K562 (cell line): ENCODE measurements at regions not wholly inside any gene's neighbourhood (a gene's known extent, or its start where the extent isn't known, plus 50 kb on each side); places are given as distances from the start of the nearest gene placed in this dataset.

Source experiments
- BDP1 ChIP-seq: IDR thresholded peaks from 3 replicates; pipeline ENCODE4 v1.6.1; 2011; ENCODE audit not compliant: insufficient read length, insufficient read depth
- CBX1 ChIP-seq: sonication (generic); IDR thresholded peaks from 2 replicates; pipeline ENCODE4 v1.6.1; 2016; ENCODE audit warnings: antibody characterized with exemption, low read depth, mild to moderate bottlenecking
- EHMT2 ChIP-seq: fragments of 450-650 bp; IDR thresholded peaks from 2 replicates; pipeline ENCODE4 v1.6.1; 2018; ENCODE audit warnings: antibody characterized with exemption
- FOSL1 ChIP-seq: fragments of 200-800 bp; sonication (Bioruptor generic); conservative IDR thresholded peaks from 2 replicates; pipeline ENCODE4 v1.6.1; 2016; ENCODE audit warnings: missing genetic modification characterization, missing compliant biosample characterization
- FOXK2 ChIP-seq, 2 experiments: fragments of 450-650 bp; IDR thresholded peaks in 1 of 2; conservative IDR thresholded peaks in 1 of 2; 2 replicates each; pipeline ENCODE4 v1.6.1; 2016; ENCODE audit warnings: low read depth in 2 of 2, mild to moderate bottlenecking in 1 of 2
- JUN ChIP-seq, 2 experiments: sonication (generic) in 1 of 2; formaldehyde crosslinking in 1 of 2; IDR thresholded peaks; 2 replicates each; pipeline versions ENCODE4 v1.6.1 to v1.8.0; 2012 to 2022; ENCODE audit warnings: borderline replicate concordance in 2 of 2, mild to moderate bottlenecking in 2 of 2, improper control_type of control experiment in 1 of 2, low read depth in 1 of 2, low read length in 1 of 2, missing genetic modification reagents in 1 of 2
- MEIS2 ChIP-seq: fragments of 450-650 bp; IDR thresholded peaks from 2 replicates; pipeline ENCODE4 v1.6.1; 2014; ENCODE audit warnings: mild to moderate bottlenecking; ENCODE audit not compliant: partially characterized antibody
- RAD21 ChIP-seq, 2 experiments: fragments of 250-450 bp in 1 of 2; fragments of 450-650 bp in 1 of 2; sonication (Bioruptor Pico) in 1 of 2; formaldehyde crosslinking in 1 of 2; IDR thresholded peaks in 1 of 2; conservative IDR thresholded peaks in 1 of 2; 2 replicates each; pipeline versions ENCODE4 v1.4.0 to v1.8.0; 2020 to 2022; ENCODE audit warnings: mild to moderate bottlenecking in 2 of 2, moderate library complexity in 1 of 2
- SIN3A ChIP-seq, 2 experiments: fragments of 150-350 bp in 1 of 2; IDR thresholded peaks; 2 replicates each; pipeline ENCODE4 v1.6.1; 2011 to 2016; ENCODE audit warnings: borderline replicate concordance in 2 of 2, low read depth in 2 of 2, low read length in 2 of 2, mild to moderate bottlenecking in 2 of 2, moderate library complexity in 2 of 2; ENCODE audit not compliant: control insufficient read depth in 1 of 2
- SIRT6 ChIP-seq: IDR thresholded peaks from one replicate; pipeline ENCODE4 v1.6.1; 2012; ENCODE audit warnings: low read depth, mild to moderate bottlenecking, control low read depth, inconsistent platforms, low read length, moderate library complexity
- SRSF3 ChIP-seq: fragments of 200-400 bp; formaldehyde crosslinking; IDR thresholded peaks from 2 replicates; pipeline ENCODE4 v1.6.1; 2016; ENCODE audit warnings: mild to moderate bottlenecking, low read length, moderate library complexity; ENCODE audit not compliant: insufficient read depth
- SRSF9 ChIP-seq: fragments of 200-400 bp; formaldehyde crosslinking; IDR thresholded peaks from 2 replicates; pipeline ENCODE4 v1.6.1; 2017; ENCODE audit warnings: low read depth, low read length, borderline replicate concordance
- TAF7 ChIP-seq: fragments of 450-650 bp; IDR thresholded peaks from 2 replicates; pipeline ENCODE4 v1.6.1; 2016; ENCODE audit warnings: missing genetic modification characterization, missing compliant biosample characterization
- TCFL5 ChIP-seq: fragments of 250-450 bp; sonication (Bioruptor Pico); conservative IDR thresholded peaks from 2 replicates; pipeline ENCODE4 v1.6.1; 2021; ENCODE audit warnings: mild to moderate bottlenecking, moderate library complexity, matching md5 sums
- XRCC3 ChIP-seq: fragments of 450-650 bp; IDR thresholded peaks from 2 replicates; pipeline ENCODE4 v1.6.1; 2017; ENCODE audit warnings: mild to moderate bottlenecking, moderate library complexity
- ZNF24 ChIP-seq: fragments of 450-650 bp; IDR thresholded peaks from 2 replicates; pipeline ENCODE4 v1.6.1; 2016
- ZNF717 ChIP-seq: fragments of 250-450 bp; sonication (Bioruptor Pico); IDR thresholded peaks from 2 replicates; pipeline ENCODE4 v1.5.0; 2021
- ZNF766 ChIP-seq: fragments of 200-800 bp; sonication (Bioruptor generic); conservative IDR thresholded peaks from 2 replicates; pipeline ENCODE4 v1.6.1; 2016; ENCODE audit warnings: missing genetic modification characterization, missing compliant biosample characterization
- ZZZ3 ChIP-seq: fragments of 450-650 bp; IDR thresholded peaks from 2 replicates; pipeline ENCODE4 v1.6.1; 2016; ENCODE audit warnings: antibody characterized with exemption, mild to moderate bottlenecking, moderate library complexity
- TF ChIP-seq, protein P1 (sequence below): sonication (generic); formaldehyde crosslinking; IDR thresholded peaks from 2 replicates; pipeline ENCODE4 v1.8.1; 2023; ENCODE audit warnings: mild to moderate bottlenecking, missing genetic modification reagents
- TF ChIP-seq, protein P2 (sequence below): fragments of 250-450 bp; sonication (Bioruptor Pico); IDR thresholded peaks from 2 replicates; pipeline ENCODE4 v1.8.0; 2021; ENCODE audit warnings: mild to moderate bottlenecking, moderate library complexity
- TF ChIP-seq, protein P3 (sequence below): fragments of 450-650 bp; IDR thresholded peaks from 2 replicates; pipeline ENCODE4 v1.6.1; 2014; ENCODE audit warnings: low read depth, mild to moderate bottlenecking, moderate library complexity, borderline replicate concordance
- TF ChIP-seq, protein P4 (sequence below): fragments of 250-450 bp; sonication (Bioruptor Pico); IDR thresholded peaks from 2 replicates; pipeline ENCODE4 v1.5.1; 2021; ENCODE audit warnings: mild to moderate bottlenecking

DNA sequence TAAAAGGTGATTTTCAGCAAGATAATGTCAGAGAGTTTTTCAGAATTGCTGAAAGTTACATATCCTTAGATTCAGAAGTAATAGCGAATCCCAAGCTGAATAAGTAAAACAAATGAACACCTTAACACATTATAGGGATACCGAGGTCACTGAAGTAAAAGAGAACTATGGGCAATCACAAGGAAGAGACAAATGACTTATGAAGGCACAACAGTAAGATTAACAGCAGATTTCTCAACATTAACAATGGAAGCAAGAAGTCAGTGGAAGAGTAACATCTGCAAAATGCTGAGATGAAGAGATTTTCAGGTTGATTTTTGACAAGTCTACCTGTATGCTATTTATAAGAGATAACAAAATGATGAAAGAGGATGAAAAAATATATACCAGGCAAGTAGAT is 86.1 kb upstream of the EZR start (continued):
- TF ChIP-seq SRSF9 (no peak), SIRT6 (no peak), SRSF3 (no peak), SIN3A (IDR thresholded peaks at IDR 0.05; ENCODE audit: borderline replicate concordance in 2 of 2, control insufficient read depth in 1 of 2, low read depth in 2 of 2, low read length in 2 of 2) (no peak), ZNF24 (no peak), ZZZ3 (no peak), TCFL5 (no peak), XRCC3 (peak; percentile 95), TAF7 (tag) (no peak), JUN (IDR thresholded peaks at IDR 0.05; ENCODE audit: borderline replicate concordance, low read depth, low read length) (0 out of 2 replicates have a peak, but pooled peaks have one; percentile 14), JUN (CRISPR knock-in tag; IDR thresholded peaks at IDR 0.05; ENCODE audit: borderline replicate concordance) (no peak), CBX1 (peak; percentile 67; the same call in 1 of the 2 replicates), MEIS2 (peak; percentile 38), FOSL1 (tag) (0 out of 2 replicates have a peak, but pooled peaks have one; percentile 26), ZNF766 (CRISPR knock-in tag) (peak; percentile 49; the same call in 1 of the 2 replicates), EHMT2 (peak; percentile 69), ZNF717 (CRISPR knock-in tag) (no peak), FOXK2 (conservative IDR thresholded peaks at IDR 0.05 in 1 of 2, IDR thresholded peaks at IDR 0.05 in 1 of 2; ENCODE audit: low read depth in 2 of 2) (0 out of 4 replicates have a peak, but pooled peaks of 1 of the 2 experiments have one; percentile 13), RAD21 (CRISPR knock-in tag; conservative IDR thresholded peaks at IDR 0.05 in 1 of 2, IDR thresholded peaks at IDR 0.05 in 1 of 2) (peak in 1 of 2 experiments; percentile 58; a peak in 2 of 4 replicates), BDP1 (no peak)
- TF ChIP-seq, protein P1, sequence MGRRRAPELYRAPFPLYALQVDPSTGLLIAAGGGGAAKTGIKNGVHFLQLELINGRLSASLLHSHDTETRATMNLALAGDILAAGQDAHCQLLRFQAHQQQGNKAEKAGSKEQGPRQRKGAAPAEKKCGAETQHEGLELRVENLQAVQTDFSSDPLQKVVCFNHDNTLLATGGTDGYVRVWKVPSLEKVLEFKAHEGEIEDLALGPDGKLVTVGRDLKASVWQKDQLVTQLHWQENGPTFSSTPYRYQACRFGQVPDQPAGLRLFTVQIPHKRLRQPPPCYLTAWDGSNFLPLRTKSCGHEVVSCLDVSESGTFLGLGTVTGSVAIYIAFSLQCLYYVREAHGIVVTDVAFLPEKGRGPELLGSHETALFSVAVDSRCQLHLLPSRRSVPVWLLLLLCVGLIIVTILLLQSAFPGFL (CRISPR knock-in tag) = no peak
- TF ChIP-seq, protein P2, sequence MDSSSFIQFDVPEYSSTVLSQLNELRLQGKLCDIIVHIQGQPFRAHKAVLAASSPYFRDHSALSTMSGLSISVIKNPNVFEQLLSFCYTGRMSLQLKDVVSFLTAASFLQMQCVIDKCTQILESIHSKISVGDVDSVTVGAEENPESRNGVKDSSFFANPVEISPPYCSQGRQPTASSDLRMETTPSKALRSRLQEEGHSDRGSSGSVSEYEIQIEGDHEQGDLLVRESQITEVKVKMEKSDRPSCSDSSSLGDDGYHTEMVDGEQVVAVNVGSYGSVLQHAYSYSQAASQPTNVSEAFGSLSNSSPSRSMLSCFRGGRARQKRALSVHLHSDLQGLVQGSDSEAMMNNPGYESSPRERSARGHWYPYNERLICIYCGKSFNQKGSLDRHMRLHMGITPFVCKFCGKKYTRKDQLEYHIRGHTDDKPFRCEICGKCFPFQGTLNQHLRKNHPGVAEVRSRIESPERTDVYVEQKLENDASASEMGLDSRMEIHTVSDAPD (CRISPR knock-in tag) = no peak
- TF ChIP-seq, protein P3, sequence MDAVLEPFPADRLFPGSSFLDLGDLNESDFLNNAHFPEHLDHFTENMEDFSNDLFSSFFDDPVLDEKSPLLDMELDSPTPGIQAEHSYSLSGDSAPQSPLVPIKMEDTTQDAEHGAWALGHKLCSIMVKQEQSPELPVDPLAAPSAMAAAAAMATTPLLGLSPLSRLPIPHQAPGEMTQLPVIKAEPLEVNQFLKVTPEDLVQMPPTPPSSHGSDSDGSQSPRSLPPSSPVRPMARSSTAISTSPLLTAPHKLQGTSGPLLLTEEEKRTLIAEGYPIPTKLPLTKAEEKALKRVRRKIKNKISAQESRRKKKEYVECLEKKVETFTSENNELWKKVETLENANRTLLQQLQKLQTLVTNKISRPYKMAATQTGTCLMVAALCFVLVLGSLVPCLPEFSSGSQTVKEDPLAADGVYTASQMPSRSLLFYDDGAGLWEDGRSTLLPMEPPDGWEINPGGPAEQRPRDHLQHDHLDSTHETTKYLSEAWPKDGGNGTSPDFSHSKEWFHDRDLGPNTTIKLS = no peak
- TF ChIP-seq, protein P4, sequence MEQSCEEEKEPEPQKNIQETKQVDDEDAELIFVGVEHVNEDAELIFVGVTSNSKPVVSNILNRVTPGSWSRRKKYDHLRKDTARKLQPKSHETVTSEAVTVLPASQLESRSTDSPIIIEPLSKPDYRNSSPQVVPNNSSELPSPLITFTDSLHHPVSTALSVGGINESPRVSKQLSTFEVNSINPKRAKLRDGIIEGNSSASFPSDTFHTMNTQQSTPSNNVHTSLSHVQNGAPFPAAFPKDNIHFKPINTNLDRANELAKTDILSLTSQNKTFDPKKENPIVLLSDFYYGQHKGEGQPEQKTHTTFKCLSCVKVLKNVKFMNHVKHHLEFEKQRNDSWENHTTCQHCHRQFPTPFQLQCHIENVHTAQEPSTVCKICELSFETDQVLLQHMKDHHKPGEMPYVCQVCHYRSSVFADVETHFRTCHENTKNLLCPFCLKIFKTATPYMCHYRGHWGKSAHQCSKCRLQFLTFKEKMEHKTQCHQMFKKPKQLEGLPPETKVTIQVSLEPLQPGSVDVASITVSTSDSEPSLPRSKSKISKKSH (CRISPR knock-in tag) = 0 out of 2 replicates have a peak, but pooled peaks have one; percentile 62
